H1 (cell line): ENCODE measurements at regions not wholly inside any gene's neighbourhood (a gene's known extent, or its start where the extent isn't known, plus 50 kb on each side); places are given as distances from the start of the nearest gene placed in this dataset.

ENCODE experiments used
- ZNF274 ChIP-seq: IDR thresholded peaks from 2 replicates; pipeline ENCODE4 v1.7.0; 2012; ENCODE audit warnings: low read length, borderline replicate concordance; ENCODE audit errors: extremely low read depth

DNA sequence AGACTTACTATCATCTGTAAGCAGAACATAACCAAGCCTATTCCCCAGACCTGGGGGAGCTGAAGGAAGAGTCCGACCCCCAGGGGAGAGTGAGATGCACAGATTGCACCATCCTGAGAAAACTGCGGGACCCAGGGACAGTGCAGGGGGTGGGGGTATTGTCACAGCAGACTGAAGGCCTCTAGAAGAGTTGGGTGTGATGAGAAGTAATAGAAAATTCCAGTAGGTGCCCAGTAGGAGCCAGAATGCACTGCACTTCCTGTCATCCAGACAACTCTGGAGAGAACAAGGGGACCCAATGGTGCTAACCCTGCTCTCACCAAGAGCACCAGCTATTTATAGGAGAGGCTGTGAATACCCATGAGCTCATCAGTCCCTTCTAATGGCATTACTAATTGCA is 190.1 kb downstream of the BCL11B start (continued):
- no peak for TF ChIP-seq ZNF274
- TF ChIP-seq, all 59 proteins: peak for 0
